ENCODE measurements at regions not wholly inside any gene's neighbourhood (a gene's known extent, or its start where the extent isn't known, plus 50 kb on each side); places are given as distances from the start of the nearest gene placed in this dataset.
"Not testable (repeated sequence)": the region's sequence is repeated elsewhere in the genome, so short reads cannot be mapped to it uniquely, and the experiment has no call there.

DNA sequence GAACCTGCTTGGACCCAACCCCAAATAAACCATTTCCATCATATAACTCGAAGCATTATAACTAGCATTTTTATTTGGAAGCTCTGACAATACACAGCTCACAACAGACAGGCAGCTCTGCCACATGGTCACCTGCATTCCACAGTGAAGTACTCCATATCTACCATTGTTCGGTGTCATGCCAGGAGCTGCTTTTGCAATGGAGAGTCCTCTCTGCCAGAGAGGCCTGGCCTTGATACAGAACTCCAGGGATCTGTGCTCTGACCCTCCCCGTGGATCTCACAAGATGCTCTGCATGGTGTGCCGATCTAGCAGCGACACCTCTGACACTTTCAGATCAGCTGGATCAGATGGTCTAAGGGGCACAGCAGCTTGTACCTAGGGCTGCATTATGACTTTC, 109.6 kb downstream of the SYF2 start:
- Mint-ChIP-seq H3K4me3 (no peak overlapping the region), H3K27me3 (ENCODE audit: low read depth in 3 of 3) (peaks cover 2 to 6% (median 4%) of the 10 kb centered on the region in 3 donors), H3K27ac (no peak overlapping the region), H3K9me3 (no peaks in the 10 kb centered on the region), H3K36me3 (no peaks in the 10 kb centered on the region), H3K4me1 (peaks cover 7 to 8% of the 10 kb centered on the region in 2 donors)
- no peak for DNase-seq

DNA sequence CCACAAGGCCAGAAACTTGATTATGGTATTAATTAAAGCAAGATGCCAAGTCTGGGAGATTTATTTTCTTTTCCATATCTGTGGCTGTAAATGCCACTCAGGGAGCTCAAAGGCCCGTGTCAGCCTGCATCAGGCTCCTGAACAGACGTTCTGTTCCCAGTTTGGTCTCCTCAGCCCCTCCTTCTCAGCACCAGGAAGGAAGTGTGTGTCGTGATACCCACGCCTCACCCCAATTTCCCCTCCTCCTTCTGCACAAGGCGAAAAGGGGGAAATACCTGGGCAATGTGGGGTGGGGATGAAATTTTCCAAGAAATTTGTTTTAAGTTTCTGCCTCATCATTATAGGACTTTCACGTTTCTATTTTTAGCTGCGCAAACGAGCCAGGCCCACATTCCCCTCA, 112.0 kb downstream of the SYF2 start:
- DNase-seq = no peak
- Mint-ChIP-seq H3K4me3 (no peak overlapping the region), H3K4me1 (peaks cover 7 to 11% of the 10 kb centered on the region in 2 donors), H3K9me3 (no peaks in the 10 kb centered on the region), H3K27me3 (ENCODE audit: low read depth in 3 of 3) (peaks cover 2 to 13% (median 6%) of the 10 kb centered on the region in 3 donors), H3K36me3 (no peaks in the 10 kb centered on the region), H3K27ac (peak overlapping the region in 2 of 6 donors; percentile 28 to 37)

DNA sequence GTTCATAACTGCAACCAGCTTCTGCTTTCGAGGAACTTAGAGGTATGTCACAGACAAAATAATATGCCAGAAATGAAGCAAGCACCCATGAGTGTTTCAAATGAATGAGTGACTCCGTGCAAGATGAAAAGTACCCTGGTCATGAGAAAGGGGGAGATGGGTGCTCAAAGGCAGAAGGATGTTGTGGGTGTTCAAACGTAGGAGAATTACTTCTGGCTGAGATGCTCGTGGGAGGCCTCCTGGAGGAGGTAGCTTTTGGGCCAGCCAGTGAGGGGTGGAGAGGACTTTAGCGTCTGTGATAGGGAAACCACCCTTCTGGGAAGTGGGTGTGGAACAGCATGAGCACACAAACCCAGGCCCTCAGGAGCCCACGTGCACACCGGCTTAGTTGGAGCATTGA, 113.8 kb downstream of the SYF2 start:
- peaks cover 5 to 13% (median 7%) of the 10 kb centered on the region in 3 donors for H3K27me3 Mint-ChIP-seq (ENCODE audit: low read depth in 3 of 3)

DNA sequence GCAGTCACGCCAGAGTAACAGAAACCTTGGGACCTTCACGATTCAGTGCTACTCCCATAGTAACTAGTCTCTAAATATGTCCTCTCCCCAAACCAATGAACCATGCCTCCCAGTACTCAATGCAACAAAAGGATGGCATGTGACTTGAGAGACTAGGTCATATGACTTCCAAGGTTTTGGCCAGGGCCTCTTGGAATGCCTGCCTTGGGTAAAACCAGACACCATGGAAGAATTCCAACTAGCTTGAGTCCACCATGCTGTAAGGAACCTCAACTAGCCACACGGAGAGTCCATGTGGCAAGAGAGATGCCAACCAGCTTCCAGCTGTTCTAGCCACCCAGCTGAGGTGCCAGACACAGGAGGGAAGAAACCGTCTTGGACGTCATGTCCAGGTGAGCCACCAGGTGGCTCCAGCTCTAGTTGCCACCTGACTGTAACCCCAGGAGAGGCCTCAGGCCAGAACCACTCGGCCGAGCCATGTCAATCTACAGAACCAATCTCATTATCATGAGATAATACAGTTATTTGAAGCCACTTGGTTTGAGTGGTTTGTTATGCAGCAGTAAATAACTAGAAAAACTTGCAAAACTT, 115.0 kb downstream of the SYF2 start:
- H3K27ac Mint-ChIP-seq = no peak overlapping the region
- peaks cover 5 to 13% (median 8%) of the 10 kb centered on the region in 3 donors for H3K27me3 Mint-ChIP-seq (ENCODE audit: low read depth in 3 of 3)
- no peak for DNase-seq

More for the DNA sequence above, 113.8 kb downstream of the SYF2 start:
- peaks cover 10 to 18% of the 10 kb centered on the region in 2 donors for H3K4me1 Mint-ChIP-seq
- DNase-seq = no peak
- H3K27ac Mint-ChIP-seq = no peak overlapping the region
- no peaks in the 10 kb centered on the region for H3K9me3 Mint-ChIP-seq
- H3K36me3 Mint-ChIP-seq = no peaks in the 10 kb centered on the region
- no peak overlapping the region for H3K4me3 Mint-ChIP-seq

DNA sequence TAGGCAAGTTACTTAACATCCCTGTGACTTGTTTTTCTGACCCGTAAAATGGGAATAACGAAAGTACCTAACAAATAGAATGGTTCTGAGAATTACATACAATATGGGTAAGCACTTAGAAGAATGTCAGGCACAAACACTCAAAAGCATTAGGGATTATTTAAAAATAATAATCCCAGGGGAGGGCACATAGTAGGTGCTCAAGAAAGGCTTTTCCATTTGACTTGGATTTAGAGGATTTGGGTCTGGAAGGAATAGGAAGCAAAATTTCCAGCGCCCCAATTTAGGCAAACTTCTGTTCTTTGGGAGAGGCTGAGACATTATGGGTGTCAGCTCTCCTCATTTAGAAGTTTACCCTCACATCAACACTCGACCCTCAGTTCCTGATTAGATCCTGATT, 115.5 kb downstream of the SYF2 start:
- Mint-ChIP-seq H3K4me3 (no peak overlapping the region), H3K4me1 (peaks cover 10 to 18% of the 10 kb centered on the region in 2 donors), H3K27ac (no peak overlapping the region), H3K9me3 (no peaks in the 10 kb centered on the region), H3K36me3 (peaks cover 0 to 3% (median 0%) of the 10 kb centered on the region in 3 donors), H3K27me3 (ENCODE audit: low read depth in 3 of 3) (peaks cover 5 to 13% (median 8%) of the 10 kb centered on the region in 3 donors)
- DNase-seq = no peak

More for the DNA sequence above, 115.0 kb downstream of the SYF2 start:
- Mint-ChIP-seq H3K9me3 (no peaks in the 10 kb centered on the region), H3K4me3 (no peak overlapping the region), H3K36me3 (peaks cover 0 to 3% (median 0%) of the 10 kb centered on the region in 3 donors), H3K4me1 (peaks cover 10 to 18% of the 10 kb centered on the region in 2 donors)

DNA sequence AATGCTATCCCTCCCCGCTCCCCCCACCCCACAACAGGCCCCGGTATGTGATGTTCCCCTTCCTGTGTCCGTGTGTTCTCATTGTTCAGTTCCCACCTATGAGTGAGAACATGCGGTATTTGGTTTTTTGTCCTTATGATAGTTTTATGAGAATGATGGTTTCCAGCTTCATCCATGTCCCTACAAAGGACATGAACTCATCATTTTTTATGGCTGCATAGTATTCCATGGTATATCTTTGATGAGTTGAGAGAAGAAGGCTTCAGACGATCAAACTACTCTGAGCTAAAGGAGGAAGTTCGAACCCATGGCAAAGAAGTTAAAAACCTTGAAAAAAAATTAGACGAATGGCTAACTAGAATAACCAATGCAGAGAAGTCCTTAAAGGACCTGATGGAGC, 116.2 kb downstream of the SYF2 start:
- H3K9me3 Mint-ChIP-seq, H3K4me3 Mint-ChIP-seq, H3K36me3 Mint-ChIP-seq, H3K27ac Mint-ChIP-seq, DNase-seq: not testable (repeated sequence)
- Mint-ChIP-seq H3K27me3 (ENCODE audit: low read depth in 3 of 3) (peaks cover 5 to 13% (median 8%) of the 10 kb centered on the region in 3 donors), H3K4me1 (peaks cover 10 to 18% of the 10 kb centered on the region in 2 donors)

DNA sequence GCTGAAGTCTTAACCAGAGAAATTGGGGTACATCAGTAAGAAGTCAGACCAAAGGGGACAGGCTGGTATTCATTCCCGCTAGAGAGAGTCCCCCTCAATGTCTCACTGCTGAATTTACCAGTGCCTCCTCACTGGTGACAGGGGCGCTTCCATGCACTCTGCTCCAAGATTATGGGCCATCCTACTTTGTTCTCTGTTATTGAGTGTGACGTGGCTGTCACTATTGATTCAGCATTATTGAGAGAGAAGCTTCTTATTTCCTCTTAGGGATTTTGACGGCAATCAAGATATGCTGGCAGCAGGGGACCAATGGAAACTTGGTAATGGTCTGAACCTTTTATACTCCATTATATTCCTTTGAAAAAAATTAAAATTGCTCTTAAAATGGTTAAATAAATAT, 118.6 kb downstream of the SYF2 start:
- H3K27me3 Mint-ChIP-seq (ENCODE audit: low read depth in 3 of 3) = peaks cover 11 to 19% (median 18%) of the 10 kb centered on the region in 3 donors
- peaks cover 13 to 24% of the 10 kb centered on the region in 2 donors for H3K4me1 Mint-ChIP-seq
- no peak overlapping the region for H3K27ac Mint-ChIP-seq
- H3K4me3 Mint-ChIP-seq = no peak overlapping the region
- DNase-seq = no peak
- peaks cover 6 to 8% (median 7%) of the 10 kb centered on the region in 3 donors for H3K36me3 Mint-ChIP-seq
- H3K9me3 Mint-ChIP-seq = peaks cover 6 to 14% (median 12%) of the 10 kb centered on the region in 6 donors

DNA sequence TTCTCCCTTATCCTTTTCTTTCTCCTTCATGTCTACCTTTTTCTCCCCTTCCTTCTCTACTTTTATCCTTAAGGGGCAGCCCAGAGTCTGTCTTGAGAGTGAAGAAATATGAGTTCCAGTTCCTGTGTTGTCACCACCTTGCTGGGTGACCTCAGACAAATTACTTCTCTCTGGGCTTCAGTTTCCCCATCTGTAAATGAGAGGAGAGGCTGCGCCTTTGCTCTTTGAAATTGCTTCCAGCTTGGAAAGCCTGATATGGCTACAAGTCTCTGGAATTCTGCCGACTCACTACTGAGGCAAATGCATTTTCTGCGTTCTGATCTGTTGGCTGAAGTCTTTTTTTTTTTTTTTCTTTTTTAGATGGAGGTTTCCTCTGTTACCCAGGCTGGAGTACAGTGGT, 119.2 kb downstream of the SYF2 start:
- H3K9me3 Mint-ChIP-seq = peaks cover 6 to 16% (median 15%) of the 10 kb centered on the region in 6 donors

DNA sequence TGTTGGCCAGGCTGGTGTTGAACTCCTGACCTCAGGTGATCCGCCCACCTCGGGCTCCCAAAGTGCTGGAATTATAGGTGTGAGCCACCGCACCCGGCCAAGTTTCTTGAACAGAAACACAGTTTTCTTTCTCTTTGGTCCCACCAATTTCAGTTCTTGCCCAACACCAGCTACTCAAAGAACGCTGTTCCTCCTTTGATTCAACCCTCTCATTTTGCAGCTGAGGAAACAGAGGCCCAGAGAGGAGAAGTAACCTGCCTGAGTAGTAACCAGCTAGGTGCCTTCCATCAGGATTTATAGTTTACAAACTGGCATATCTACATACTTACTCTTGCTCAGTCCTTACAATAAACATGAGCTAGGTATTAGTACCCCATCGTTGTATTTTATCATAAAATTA, 119.9 kb downstream of the SYF2 start:
- Mint-ChIP-seq H3K9me3 (peaks cover 6 to 19% (median 16%) of the 10 kb centered on the region in 6 donors), H3K27me3 (ENCODE audit: low read depth in 3 of 3) (peaks cover 11 to 21% (median 12%) of the 10 kb centered on the region in 3 donors), H3K36me3 (peaks cover 6 to 8% (median 7%) of the 10 kb centered on the region in 3 donors), H3K27ac (no peak overlapping the region), H3K4me3 (no peak overlapping the region), H3K4me1 (peaks cover 19 to 24% of the 10 kb centered on the region in 2 donors)
- DNase-seq = no peak

More for the DNA sequence above, 119.2 kb downstream of the SYF2 start:
- no peak overlapping the region for H3K4me3 Mint-ChIP-seq
- peaks cover 15 to 24% of the 10 kb centered on the region in 2 donors for H3K4me1 Mint-ChIP-seq
- peaks cover 6 to 8% (median 7%) of the 10 kb centered on the region in 3 donors for H3K36me3 Mint-ChIP-seq
- no peak for DNase-seq
- H3K27ac Mint-ChIP-seq = no peak overlapping the region
- peaks cover 11 to 18% (median 15%) of the 10 kb centered on the region in 3 donors for H3K27me3 Mint-ChIP-seq (ENCODE audit: low read depth in 3 of 3)

DNA sequence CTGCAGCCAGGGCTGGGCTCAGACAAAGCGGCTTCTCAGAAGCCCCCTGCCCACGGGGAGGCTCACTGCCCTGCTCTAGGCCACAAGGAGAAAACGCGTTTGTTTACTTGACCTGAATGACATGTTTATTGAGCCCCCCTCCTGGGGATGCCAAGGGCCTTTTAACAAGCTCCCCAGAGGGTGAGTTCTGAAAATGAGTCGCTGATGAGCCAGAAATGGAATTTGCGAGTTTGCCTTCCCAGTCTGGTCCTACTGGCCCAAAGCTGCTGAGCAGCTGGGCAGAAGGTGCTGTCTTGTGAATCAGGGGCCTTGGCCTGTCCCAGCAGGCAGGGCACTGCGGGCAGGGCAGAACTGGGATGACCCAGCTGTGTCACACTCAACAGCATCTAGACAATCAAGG, 120.6 kb downstream of the SYF2 start:
- H3K27me3 Mint-ChIP-seq (ENCODE audit: low read depth in 3 of 3) = peaks cover 6 to 21% (median 11%) of the 10 kb centered on the region in 3 donors
- H3K27ac Mint-ChIP-seq = no peak overlapping the region
- peaks cover 6 to 8% (median 7%) of the 10 kb centered on the region in 3 donors for H3K36me3 Mint-ChIP-seq
- DNase-seq = no peak
- H3K4me3 Mint-ChIP-seq = no peak overlapping the region
- peaks cover 6 to 20% (median 16%) of the 10 kb centered on the region in 6 donors for H3K9me3 Mint-ChIP-seq
- H3K4me1 Mint-ChIP-seq = peaks cover 19 to 24% of the 10 kb centered on the region in 2 donors

DNA sequence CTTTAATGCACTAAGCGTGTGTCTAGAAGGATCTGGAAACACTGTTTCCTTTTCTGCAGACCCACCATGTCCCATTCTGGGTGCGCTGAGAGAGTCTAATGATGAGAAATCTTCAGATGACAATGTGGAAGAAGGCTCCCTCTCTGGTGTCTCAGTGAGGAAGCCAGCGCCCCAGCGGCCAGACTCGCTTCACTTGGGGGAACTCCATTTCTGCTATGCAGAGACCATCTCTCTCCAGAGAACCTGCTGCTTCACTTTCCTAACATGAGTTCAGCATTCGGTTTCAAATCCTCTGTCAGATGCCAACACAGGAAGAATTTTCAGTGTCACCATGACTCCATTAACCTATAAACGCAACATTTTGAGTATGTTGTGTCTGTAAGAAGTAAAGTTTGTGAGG, 121.8 kb downstream of the SYF2 start:
- peaks cover 6 to 8% (median 7%) of the 10 kb centered on the region in 3 donors for H3K36me3 Mint-ChIP-seq
- peaks cover 19 to 23% of the 10 kb centered on the region in 2 donors for H3K4me1 Mint-ChIP-seq
- peaks cover 6 to 20% (median 16%) of the 10 kb centered on the region in 6 donors for H3K9me3 Mint-ChIP-seq
- H3K4me3 Mint-ChIP-seq = no peak overlapping the region
- H3K27me3 Mint-ChIP-seq (ENCODE audit: low read depth in 3 of 3) = peaks cover 11 to 21% (median 13%) of the 10 kb centered on the region in 3 donors
- no peak overlapping the region for H3K27ac Mint-ChIP-seq
- DNase-seq = no peak

DNA sequence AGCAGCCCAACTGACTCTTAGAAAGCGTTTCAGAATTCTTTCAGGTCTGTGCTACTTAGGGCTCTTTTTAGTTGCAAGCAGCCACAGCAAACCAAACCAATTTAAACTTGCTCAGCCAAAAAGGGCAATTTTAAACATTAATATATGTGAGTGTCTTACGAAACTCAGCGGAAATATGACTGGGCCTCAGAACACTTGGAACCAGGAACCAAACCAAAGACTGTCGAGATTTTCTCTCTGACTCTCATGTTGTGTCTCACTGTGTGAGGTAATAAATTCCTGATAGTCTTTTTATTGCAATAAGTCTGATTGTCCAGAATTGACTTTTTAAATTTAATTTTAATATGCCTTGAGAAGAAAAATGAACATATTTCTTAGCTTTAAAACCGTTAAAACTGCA, 122.3 kb downstream of the SYF2 start:
- H3K9me3 Mint-ChIP-seq = peaks cover 6 to 20% (median 16%) of the 10 kb centered on the region in 6 donors
- peaks cover 6 to 8% (median 7%) of the 10 kb centered on the region in 3 donors for H3K36me3 Mint-ChIP-seq
- H3K27me3 Mint-ChIP-seq (ENCODE audit: low read depth in 3 of 3) = peaks cover 11 to 17% (median 14%) of the 10 kb centered on the region in 3 donors
- peaks cover 18 to 22% of the 10 kb centered on the region in 2 donors for H3K4me1 Mint-ChIP-seq
- peak overlapping the region in 1 of 5 donors; percentile 57 for H3K4me3 Mint-ChIP-seq
- H3K27ac Mint-ChIP-seq = peak overlapping the region; percentile 88 to 96 (median 93)
- DNase-seq = no peak

DNA sequence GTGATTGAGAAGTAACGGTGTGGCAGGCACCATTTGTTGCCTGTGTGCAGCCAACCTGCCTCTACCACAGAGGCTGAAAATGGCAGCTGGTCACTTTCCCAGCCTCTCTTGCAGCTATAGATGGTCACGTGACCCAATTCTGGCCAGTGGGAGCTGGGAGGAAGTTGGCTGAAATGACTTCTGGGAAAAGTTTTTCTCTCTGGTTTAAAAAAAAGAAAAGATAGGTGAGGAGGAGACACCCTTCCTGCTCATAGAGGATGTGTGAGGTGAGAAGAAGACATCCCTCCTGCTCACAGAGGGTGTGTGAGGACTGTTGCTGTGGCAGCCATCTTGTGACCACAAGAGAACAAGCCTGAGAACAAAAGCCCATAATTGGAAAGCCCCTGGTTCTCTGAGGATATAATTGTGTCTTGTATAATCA, 122.8 kb downstream of the SYF2 start:
- H3K9me3 Mint-ChIP-seq = peaks cover 6 to 20% (median 16%) of the 10 kb centered on the region in 6 donors
- H3K4me1 Mint-ChIP-seq = peaks cover 17 to 19% of the 10 kb centered on the region in 2 donors
- H3K27ac Mint-ChIP-seq = peak overlapping the region; percentile 88 to 96 (median 93)
- DNase-seq = peak; percentile 72 to 75 (median 72)
- peak overlapping the region; percentile 16 to 64 (median 57) for H3K4me3 Mint-ChIP-seq
- H3K36me3 Mint-ChIP-seq = peaks cover 6 to 10% (median 8%) of the 10 kb centered on the region in 3 donors
- peaks cover 11 to 18% (median 17%) of the 10 kb centered on the region in 3 donors for H3K27me3 Mint-ChIP-seq (ENCODE audit: low read depth in 3 of 3)

DNA sequence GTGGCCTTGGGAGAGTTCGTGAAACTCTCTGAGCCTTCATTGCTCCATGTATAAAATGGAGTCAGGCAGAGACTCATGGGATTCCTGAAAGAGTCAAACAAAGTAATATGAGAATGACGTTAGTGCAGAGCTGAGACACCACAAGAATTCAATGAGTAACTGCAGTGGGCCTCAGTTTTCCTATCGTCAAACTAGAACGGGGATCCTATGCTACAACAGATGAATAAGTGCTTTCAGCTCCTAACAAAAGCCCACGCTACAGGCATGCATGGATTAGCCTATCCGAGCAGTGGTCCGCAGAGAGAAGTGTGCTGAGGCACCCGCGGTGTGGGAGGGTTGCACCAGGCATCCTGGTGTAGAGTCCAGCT, 124.7 kb downstream of the SYF2 start:
- no peak for DNase-seq
- Mint-ChIP-seq H3K4me1 (peaks cover 17 to 19% of the 10 kb centered on the region in 2 donors), H3K27ac (peak overlapping the region in 1 of 6 donors; percentile 24), H3K27me3 (ENCODE audit: low read depth in 3 of 3) (peaks cover 10 to 22% (median 21%) of the 10 kb centered on the region in 3 donors), H3K4me3 (no peak overlapping the region), H3K36me3 (peaks cover 5 to 10% (median 6%) of the 10 kb centered on the region in 3 donors), H3K9me3 (peaks cover 6 to 20% (median 16%) of the 10 kb centered on the region in 6 donors)
